Parathyroid adenoma (tissue), 2 donors: ENCODE measurements at regions not wholly inside any gene's neighbourhood (a gene's known extent, or its start where the extent isn't known, plus 50 kb on each side); places are given as distances from the start of the nearest gene placed in this dataset.

Experiments
- H2AFZ ChIP-seq: fragments of 300-600 bp; sonication (generic); one replicate; pipeline ENCODE4 v1.7.0; 2017; ENCODE audit warnings: antibody characterized with exemption, mild to moderate bottlenecking
- H3K27ac ChIP-seq: fragments of 300-600 bp; sonication (generic); one replicate; pipeline ENCODE4 v1.7.0; 2017
- H3K27me3 ChIP-seq: fragments of 300-600 bp; sonication (generic); one replicate; pipeline ENCODE4 v1.7.0; 2017; ENCODE audit warnings: low read length; ENCODE audit not compliant: control insufficient read depth, insufficient read depth
- H3K36me3 ChIP-seq: fragments of 300-600 bp; sonication (generic); one replicate; pipeline ENCODE4 v1.7.0; 2017; ENCODE audit warnings: low read length; ENCODE audit not compliant: control insufficient read depth, insufficient read depth
- H3K4me1 ChIP-seq: fragments of 300-600 bp; sonication (generic); one replicate; pipeline ENCODE4 v1.7.0; 2017; ENCODE audit warnings: control low read depth
- H3K4me2 ChIP-seq: fragments of 300-600 bp; sonication (generic); one replicate; pipeline ENCODE4 v1.7.0; 2017; ENCODE audit warnings: low read length
- H3K4me3 ChIP-seq: fragments of 300-600 bp; sonication (generic); one replicate; pipeline ENCODE4 v1.7.0; 2017; ENCODE audit warnings: low read depth, low read length
- H3K79me2 ChIP-seq: fragments of 300-600 bp; sonication (generic); one replicate; pipeline ENCODE4 v1.7.0; 2017; ENCODE audit warnings: control low read depth
- H3K9ac ChIP-seq: fragments of 300-600 bp; sonication (generic); one replicate; pipeline ENCODE4 v1.7.0; 2017; ENCODE audit warnings: mild to moderate bottlenecking
- H3K9me3 ChIP-seq: fragments of 300-600 bp; sonication (generic); one replicate; pipeline ENCODE4 v1.7.0; 2017; ENCODE audit warnings: low read length; ENCODE audit not compliant: control insufficient read depth
- TF ChIP-seq, protein P1 (sequence below): fragments of 300-600 bp; sonication (generic); IDR thresholded peaks from one replicate; pipeline ENCODE4 v1.7.0; 2017; ENCODE audit warnings: antibody characterized with exemption, mild to moderate bottlenecking
- donor health status: primary hyperparathyroidism.

DNA sequence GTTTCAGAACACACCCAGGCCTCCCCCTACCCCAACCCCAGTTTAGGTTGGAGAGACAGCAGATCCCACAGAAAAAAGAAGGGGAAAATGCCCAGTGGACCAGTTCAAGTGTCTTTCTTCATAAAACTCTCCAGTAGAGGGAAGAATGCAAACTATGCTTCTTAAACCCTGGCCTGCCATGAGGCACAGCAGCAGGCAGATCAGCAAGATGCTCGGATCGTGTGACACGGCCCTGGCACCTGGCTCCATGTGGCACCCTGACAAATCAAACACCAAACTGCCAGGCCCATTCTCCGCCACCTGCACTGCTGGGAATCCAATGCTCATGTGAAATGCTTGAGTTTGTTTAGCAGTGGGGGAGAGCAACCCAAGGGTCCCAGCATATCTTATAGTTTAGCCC is 166.8 kb downstream of the SOX9 start:
- TF ChIP-seq, protein P1, sequence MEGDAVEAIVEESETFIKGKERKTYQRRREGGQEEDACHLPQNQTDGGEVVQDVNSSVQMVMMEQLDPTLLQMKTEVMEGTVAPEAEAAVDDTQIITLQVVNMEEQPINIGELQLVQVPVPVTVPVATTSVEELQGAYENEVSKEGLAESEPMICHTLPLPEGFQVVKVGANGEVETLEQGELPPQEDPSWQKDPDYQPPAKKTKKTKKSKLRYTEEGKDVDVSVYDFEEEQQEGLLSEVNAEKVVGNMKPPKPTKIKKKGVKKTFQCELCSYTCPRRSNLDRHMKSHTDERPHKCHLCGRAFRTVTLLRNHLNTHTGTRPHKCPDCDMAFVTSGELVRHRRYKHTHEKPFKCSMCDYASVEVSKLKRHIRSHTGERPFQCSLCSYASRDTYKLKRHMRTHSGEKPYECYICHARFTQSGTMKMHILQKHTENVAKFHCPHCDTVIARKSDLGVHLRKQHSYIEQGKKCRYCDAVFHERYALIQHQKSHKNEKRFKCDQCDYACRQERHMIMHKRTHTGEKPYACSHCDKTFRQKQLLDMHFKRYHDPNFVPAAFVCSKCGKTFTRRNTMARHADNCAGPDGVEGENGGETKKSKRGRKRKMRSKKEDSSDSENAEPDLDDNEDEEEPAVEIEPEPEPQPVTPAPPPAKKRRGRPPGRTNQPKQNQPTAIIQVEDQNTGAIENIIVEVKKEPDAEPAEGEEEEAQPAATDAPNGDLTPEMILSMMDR, result no peak
- H3K27me3 ChIP-seq, result no peaks in the 10 kb centered on the region
- H3K4me3 ChIP-seq, result no peak overlapping the region
- no peaks in the 10 kb centered on the region for H3K36me3 ChIP-seq
- no peaks in the 10 kb centered on the region for H3K9me3 ChIP-seq
- no peak overlapping the region for H3K9ac ChIP-seq
- H2AFZ ChIP-seq, result no peak overlapping the region
- H3K79me2 ChIP-seq, result no peaks in the 10 kb centered on the region
- H3K4me1 ChIP-seq, result no peaks in the 10 kb centered on the region
- H3K27ac ChIP-seq, result no peak overlapping the region
- H3K4me2 ChIP-seq, result no peak overlapping the region

DNA sequence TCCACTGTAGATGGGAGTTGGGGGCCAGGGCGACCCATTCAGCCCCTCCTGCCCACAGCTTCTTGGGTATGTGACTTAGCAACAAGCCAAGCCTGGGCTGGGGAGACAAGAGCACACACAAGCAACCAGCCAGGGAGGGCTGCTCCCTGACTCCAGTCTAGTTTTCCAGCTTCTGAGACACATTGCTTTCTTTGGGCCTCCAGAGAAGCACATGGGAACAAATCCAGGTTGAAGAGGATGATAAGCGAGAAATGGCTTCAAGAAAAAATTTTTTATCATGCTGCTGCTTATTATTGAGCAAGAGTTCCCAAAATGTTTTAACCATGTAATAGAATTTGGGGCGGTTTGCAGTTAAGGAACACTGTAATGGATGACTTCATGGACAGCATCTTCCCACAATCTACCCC is 173.7 kb downstream of the SOX9 start:
- Histone ChIP-seq H3K27me3 (no peaks in the 10 kb centered on the region), H3K79me2 (no peaks in the 10 kb centered on the region), H2AFZ (no peak overlapping the region), H3K9me3 (no peaks in the 10 kb centered on the region), H3K36me3 (no peaks in the 10 kb centered on the region), H3K4me1 (no peaks in the 10 kb centered on the region), H3K27ac (no peak overlapping the region), H3K4me2 (no peak overlapping the region), H3K9ac (no peak overlapping the region), H3K4me3 (no peak overlapping the region)
- TF ChIP-seq, protein P1, result no peak

DNA sequence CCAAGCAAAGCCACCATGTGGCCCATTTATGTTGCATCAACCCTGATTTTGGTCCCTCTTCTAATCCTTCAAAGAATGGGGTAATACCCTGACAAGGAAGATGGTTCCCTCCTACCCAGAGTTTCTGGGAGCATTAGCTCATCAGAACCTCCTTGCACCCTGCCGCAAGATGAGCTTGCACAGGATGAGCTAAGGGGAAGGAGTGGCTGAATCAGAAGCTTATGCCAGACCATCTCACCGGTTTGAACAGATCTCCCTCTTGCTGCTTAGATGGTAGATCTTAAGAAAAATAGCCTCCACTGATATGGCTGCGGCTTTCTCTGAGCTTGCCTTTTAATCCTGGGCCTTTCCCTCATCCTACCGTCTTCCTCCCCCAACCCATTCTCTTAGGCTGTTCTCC is 175.1 kb downstream of the SOX9 start:
- H3K4me3 ChIP-seq, result no peak overlapping the region

DNA sequence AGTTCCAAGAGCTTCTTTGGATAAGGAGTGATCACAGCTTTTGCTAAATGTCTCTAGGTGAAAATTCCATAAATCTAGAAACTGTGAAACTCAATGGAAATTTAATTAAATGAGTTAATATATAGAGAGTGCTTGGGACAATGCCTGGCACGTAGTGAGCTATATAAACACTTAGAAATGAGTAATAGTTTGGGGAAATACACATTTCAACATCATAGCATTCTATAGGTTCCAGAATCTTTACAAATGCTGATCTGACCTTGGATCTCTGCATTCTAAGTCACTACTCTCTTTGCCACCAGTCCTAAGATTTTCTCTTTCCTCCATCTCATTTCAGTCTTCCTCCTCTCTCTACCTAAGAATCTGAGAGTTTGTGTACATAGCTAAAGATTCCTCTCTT is 175.6 kb downstream of the SOX9 start:
- Histone ChIP-seq H3K9me3 (no peaks in the 10 kb centered on the region), H3K36me3 (no peaks in the 10 kb centered on the region), H2AFZ (no peak overlapping the region), H3K27ac (no peak overlapping the region), H3K79me2 (no peaks in the 10 kb centered on the region), H3K4me1 (no peaks in the 10 kb centered on the region), H3K4me3 (no peak overlapping the region), H3K27me3 (no peaks in the 10 kb centered on the region), H3K4me2 (no peak overlapping the region), H3K9ac (no peak overlapping the region)
- TF ChIP-seq, protein P1, result no peak

More for the DNA sequence above, 175.1 kb downstream of the SOX9 start:
- Histone ChIP-seq H3K79me2 (no peaks in the 10 kb centered on the region), H3K36me3 (no peaks in the 10 kb centered on the region), H3K4me2 (no peak overlapping the region), H3K27ac (no peak overlapping the region), H3K4me1 (no peaks in the 10 kb centered on the region), H2AFZ (no peak overlapping the region), H3K9me3 (no peaks in the 10 kb centered on the region), H3K27me3 (no peaks in the 10 kb centered on the region), H3K9ac (no peak overlapping the region)
- TF ChIP-seq, protein P1, result no peak

DNA sequence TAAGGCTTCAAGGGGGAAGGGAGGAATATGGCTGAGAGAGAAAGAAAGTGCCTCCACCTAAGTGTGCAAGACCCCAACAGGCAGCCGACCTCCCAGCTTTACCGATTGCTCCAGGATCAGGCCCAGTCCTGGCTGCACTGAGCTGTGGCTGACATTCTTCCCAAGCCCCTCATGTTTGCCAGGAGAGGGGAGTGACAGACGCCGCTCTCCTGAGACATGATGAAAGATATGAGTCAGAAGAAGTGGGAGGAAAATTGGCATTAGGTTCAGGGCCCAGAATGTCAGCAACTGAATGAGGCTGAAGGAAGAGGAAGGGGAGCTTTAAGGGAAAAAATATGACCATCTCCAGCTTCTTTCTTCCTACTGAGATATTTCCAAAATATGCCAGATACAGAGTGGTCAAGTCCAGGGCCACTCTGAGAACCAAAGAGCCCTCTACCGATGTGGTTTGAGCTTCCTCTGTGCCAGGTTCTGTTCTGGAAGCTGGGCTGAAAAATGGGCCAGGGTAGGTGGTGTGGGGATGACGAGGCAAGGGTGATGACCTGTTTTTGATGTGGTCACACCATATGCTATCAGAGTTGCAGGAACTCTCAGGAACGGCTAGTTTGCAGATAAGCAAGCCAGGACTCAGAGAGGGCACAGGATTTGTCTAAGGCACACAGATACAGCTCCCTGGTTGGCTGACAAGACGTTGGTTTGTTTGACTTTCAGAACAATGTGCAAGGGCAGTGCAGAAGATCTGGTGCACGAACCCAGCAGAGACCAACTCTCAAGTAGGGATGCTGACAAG is 176.7 kb downstream of the SOX9 start:
- Histone ChIP-seq H3K36me3 (no peaks in the 10 kb centered on the region), H3K27ac (no peak overlapping the region), H3K9me3 (no peaks in the 10 kb centered on the region), H3K4me3 (no peak overlapping the region), H3K79me2 (no peaks in the 10 kb centered on the region), H2AFZ (no peak overlapping the region), H3K9ac (no peak overlapping the region), H3K4me1 (no peaks in the 10 kb centered on the region), H3K27me3 (no peaks in the 10 kb centered on the region), H3K4me2 (no peak overlapping the region)
- TF ChIP-seq, protein P1, result no peak
